OCI-M2 (cell line): ENCODE measurements at regions not wholly inside any gene's neighbourhood (a gene's known extent, or its start where the extent isn't known, plus 50 kb on each side); places are given as distances from the start of the nearest gene placed in this dataset.
"Not testable (repeated sequence)": the region's sequence is repeated elsewhere in the genome, so short reads cannot be mapped to it uniquely, and the experiment has no call there.

Experiments
- DNase-seq: peaks from one replicate; lab custom pipeline; 2025; ENCODE audit not compliant: unreplicated experiment; lab: John Stamatoyannopoulos, UW

DNA sequence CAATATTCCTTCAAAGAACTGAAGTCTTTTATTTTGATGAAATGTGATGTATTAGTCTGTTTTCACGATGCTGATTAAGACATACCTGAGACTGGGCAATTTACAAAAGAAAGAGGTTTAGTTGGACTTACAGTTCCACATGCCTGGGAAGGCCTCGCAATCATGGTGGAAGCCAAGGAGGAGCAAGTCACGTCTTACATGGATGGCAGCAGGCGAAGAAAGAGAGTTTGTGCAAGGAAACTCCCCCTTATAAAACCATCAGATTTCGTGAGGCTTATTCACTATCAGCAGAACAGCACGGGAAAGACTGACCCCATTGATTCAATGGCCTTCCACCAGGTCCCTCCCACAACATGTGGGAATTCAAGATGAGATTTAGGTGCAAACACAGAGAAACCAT lies 750.3 kb upstream of the KCND2 start:
- DNase-seq = no peak

DNA sequence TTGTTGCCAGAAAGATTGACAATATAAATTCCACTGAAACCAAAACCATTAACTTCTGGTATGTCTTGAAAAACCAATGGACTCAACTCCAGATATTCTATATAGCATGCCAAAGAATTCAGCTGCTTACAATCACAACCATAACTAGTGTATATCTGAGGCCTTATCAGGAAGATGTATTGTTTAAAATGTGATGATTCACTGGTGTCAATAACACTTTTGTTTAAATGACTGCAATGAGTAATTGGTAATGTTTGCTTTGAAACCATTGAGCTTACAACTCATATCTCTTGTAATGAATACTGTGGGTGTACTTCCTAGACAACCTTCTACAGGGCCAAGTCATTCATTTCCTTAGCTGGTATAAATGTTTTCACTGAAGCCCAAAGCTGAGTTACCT lies 727.9 kb upstream of the KCND2 start:
- no peak for DNase-seq

DNA sequence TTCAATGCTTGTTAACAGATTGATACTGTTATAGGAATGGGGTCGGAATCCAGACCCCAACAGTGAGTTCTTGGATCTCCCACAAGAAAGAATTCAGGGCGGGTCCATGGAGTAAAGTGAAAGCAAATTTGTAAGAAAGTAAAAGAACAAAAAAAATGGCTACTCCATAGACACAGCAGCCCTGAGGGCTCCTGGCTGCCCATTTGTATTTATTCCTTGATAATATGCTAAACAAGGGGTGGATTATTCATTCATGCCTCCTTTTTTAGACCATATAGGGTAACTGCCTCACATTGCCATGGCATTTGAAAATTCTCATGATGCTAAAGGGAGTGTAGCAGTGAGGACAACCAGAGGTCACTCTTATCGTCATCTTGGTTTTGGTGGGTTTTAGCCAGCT lies 717.2 kb upstream of the KCND2 start:
- no peak for DNase-seq

DNA sequence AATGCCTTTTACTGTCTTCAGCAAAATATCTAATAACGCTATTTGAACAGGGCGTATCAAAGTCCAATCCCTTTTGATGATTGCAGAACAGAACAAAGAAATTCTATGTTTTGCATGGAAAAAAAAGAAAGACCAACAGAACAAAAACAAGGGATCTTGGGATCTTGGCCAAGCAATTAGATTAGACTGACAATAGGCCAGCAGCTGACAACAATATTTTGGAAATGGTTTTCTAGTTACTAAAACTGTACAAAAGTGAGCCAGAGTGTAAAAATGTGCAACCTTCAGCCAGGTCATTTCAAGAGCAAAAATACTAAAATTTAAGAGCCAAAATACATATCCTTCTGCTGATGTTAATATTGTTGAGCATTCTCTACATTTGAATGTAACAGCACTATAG lies 716.5 kb upstream of the KCND2 start:
- no peak for DNase-seq

DNA sequence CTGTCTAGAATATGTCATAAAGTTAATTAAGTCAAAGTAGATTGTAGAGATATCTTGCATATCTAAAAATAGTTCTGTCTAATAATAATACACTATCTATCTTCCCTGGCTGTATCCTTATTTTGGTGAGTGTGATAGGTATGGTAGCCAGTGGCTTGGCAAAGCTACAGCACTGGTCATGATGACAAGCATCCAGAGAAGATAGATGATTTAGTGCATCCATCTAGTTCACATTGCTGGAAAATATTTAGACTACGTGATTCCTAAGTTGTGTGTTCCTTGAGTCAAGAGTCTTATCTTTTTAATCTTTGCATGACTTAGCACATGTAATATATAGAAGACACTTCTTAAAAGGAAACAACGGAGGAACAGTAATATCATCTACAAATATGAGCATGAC lies 711.2 kb upstream of the KCND2 start:
- no peak for DNase-seq

DNA sequence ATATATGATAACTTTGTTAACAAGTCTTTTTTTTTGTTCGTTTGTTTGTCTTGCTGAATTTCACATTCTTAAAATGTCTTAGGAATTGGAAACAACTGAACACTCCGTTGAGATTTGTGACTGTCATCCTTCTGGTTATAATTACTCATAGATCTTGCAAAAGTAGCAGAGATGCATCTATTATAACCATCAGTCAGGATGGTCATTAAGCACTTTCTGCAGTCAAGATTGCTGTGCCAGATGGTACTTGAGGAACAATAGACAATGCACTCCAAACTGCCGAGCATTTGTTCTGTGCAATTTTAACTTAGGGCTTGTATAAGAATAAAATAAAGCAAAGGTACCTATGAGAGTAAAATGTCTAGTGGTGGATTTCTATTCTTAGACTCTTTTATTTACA lies 710.1 kb upstream of the KCND2 start:
- no peak for DNase-seq

DNA sequence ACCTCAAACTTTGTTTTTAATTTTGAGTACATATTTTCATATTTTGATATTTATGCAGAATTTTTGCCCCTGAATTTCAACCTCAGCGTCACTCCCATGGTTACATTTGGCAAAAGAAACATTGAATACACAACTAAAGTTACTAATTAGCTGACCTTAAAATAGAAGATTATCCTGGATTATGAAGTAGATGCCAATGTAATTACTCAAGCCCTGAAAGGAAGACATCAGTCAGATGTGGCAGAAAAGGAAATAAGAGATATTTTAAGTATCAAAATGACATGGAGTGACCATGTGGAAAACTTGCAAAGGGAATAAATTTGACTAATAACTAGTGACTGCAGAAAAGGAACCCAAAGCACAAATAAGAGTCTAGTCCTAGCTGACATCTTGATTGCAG lies 701.3 kb upstream of the KCND2 start:
- DNase-seq = no peak

DNA sequence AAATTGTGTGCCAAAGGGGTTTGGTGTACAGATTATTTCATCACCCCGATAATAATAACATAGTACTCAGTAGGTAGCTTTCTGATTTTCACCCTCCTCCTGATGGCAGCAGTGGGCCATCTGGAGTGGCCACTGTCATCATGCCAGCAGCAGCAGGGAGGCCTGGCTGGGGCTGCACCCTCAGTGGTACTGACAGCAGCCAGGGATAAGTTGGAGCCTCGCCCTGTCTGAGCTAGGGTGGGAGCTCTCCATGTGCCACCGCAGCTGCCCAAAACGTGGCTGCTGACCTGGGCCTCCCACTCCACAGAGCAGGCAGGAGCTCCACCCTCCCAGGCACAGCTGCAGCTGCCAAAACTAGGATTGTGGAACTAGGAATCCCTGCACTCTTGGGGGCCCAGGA lies 700.8 kb upstream of the KCND2 start:
- DNase-seq = no peak

DNA sequence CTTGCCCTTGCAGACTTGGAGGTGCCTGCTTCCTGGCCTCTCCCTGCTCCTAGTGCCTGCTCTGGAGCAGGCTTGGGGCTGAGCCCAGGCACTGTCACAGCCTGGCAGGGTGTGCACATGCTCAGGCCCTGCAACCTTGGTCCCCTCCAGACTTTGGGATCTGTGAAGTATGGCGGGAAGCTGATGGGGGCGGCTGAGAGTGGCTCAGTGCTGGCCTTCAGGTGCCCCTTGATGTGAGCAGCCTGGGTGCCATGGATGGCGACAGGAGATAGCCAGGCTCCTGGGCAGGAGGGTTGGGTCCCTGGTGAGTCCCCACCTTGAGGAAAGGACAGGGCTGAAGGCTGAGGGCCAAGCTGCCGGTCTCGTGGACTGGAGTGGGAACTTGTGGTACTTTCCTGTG lies 700.4 kb upstream of the KCND2 start:
- no peak for DNase-seq

DNA sequence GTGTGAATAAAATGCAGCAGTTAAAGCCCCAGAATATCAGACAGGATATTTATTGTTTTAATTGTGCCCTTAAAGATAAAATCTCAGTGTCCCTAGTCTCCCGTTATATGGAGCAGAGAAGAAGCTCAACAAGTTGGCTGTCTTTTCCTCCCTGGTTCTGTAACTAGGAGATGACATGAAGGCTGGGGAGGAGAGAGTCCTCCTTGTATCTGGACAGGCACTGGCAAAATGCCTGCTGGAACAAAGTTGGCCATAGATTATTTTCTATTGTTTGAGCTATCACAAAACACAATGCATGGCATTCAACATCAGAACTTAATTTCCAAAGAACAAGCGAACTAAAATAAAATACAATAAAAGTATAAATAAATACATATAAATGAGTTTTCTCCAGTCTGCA lies 694.9 kb upstream of the KCND2 start:
- DNase-seq = no peak

DNA sequence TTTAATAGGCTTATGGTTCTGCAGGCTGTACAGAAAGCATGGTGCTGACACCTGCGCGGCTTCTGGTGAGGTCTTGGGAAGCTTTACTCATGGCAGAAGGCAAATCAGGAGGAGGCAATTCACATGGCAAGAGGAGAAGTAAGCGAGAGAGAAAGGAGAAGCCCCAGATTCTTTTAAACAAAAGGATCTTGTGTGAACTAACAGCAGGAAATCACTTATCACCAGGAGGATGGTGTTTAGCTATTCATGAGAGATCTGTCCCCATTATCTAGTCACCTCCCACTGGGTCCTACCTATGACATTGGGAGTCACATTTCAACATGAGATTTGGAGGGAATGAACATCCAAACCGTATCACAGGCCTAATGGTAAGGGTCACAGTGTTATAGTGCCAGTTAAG lies 678.0 kb upstream of the KCND2 start:
- no peak for DNase-seq

DNA sequence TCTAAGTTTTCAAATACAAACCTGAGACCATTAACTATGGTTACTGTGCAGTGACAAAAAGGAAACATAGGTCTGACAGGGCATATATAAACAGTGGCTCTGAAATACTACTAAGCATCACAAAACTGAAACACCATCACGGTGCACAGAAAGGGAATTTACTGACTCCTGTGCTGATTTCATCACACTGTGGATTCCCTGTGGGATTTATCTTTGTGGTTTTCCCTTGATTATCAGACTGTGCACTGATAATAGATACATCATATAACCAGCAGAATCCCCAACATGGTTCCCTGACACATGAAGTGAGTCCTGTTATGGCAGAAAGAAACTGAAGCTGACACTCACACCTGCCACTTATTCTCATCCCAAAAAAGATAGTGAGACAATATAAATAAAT lies 676.3 kb upstream of the KCND2 start:
- no peak for DNase-seq

DNA sequence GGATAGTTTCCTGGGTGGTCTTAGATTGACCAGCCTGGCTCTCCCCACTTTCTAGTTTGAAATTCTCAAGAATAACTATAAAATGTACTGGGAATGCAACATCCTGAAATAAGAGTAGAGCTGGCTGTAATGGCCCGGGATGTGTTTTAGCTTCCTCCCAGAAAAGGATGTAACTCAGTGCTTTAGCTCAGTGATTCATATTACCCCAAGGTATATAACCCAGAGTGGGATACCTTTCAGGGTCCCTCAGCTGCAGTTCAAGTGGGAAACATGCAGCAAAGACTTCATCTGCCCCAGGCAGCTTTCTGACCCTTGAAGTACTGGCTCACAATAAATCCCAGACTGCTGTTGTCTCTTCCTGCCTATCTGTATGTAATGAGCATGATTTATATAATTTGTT lies 666.7 kb upstream of the KCND2 start:
- no peak for DNase-seq

DNA sequence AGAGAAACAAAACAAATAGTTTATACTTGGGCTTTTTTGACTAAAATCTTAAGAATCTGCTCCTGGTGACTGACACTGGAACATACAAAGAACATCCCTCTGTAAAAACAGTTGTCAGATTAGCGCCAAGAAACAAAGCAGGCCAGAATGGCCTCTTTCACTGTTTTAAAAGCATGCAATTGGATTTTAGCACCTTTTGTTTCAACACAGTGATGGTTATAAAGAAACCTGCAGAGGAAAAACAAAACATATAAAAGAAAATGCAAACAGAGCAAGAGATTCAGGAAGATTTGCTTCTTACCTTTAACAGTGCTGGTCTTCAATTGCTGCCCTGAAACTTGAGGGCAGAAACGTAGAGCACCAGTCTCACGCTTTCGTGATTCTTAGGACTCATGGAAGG lies 652.2 kb upstream of the KCND2 start:
- no peak for DNase-seq

DNA sequence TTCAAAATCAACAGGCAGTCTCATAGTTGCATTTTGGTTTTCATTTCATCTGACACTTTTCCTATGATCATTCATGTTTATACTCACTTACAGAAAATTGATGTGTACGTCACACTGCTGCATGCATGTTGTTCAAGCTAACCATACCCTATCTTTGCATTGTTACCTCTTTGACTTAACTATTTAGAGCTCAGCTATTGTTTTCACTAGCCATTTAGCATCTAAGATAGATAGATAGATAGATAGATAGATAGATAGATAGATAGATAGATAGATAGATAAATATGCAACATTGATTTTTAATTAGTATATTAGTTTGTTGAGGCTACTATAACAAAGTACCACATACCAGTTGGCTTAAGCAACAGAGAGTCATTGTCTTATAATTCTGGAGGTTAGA lies 649.5 kb upstream of the KCND2 start:
- no peak for DNase-seq

DNA sequence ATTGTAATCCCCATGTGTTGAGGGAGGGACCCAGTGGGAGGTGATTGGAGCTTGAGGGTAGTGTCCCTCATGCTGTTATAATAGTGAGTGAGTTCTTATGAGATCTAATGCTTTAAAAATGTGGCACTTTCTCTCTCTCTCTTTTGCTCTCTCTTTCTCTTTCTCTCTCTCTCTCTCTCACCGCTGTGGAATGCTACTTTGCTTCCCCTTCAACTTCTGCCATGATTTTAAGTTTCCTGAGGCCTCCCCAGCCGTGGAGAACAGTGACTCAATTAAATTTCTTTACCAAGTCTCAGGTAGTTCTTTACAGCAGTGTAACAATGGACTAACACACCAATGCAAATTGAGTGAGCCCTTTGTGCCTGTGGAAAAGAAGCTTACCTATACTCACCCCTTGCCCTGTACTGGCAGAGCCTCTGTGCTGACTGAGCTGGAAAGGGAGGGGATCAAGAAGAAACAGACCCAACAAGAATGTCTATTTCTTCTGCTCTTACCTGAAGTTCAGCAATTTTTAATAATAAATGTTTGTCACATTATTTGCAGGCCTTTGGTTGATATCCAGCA lies 642.5 kb upstream of the KCND2 start:
- DNase-seq = no peak

DNA sequence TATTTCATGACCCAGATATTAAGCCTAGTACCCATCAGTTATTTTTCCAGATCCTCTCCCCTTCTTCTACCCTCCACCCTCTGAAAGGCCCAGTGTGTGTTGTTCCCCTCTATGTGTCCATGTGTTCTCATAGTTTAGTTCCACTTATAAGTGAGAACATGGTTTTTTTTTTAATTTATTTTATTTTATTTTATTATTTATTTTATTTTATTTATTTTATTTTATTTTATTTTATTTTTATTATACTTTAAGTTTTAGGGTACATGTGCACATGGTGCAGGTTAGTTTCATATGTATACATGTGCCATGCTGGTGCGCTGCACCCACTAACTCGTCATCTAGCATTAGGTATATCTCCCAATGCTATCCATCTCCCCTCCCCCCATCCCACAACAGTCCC lies 639.2 kb upstream of the KCND2 start:
- DNase-seq = not testable (repeated sequence)

DNA sequence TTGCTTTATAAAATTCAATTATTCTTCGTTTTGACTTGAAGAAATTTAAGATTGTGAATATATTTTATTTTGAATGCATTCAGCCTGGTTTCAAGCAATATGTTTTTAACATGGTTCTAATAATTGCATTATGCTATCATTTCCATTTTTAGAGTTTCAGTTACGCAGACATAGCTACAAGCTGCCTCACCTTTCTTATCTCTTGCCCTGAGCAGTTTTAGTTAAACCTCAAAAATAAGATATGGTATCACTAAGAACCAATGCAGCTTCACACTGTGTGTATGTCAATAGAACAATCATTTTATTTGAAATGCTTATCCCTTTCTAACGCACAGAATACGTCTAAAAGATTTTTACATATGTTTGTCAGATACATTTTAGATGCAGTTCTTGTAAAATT lies 632.6 kb upstream of the KCND2 start:
- DNase-seq = no peak

DNA sequence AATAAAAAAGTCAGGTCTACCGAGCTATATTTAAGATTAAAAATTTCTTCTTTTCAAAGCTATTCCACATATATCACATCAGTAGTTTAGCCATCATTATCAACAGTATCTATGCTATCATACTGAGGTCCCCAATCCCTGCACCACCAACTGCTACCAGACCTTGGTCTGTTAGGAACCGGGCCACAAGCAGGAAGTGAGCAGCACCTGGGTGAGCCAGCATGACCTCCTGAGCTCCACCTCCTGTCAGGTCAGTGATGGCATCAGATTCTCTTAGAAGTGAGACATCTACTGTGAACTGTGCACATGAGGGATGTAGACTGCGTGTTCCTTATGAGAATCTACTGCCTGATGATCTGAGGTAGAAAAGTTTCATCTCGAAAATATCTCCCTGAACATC lies 632.1 kb upstream of the KCND2 start:
- DNase-seq = no peak

DNA sequence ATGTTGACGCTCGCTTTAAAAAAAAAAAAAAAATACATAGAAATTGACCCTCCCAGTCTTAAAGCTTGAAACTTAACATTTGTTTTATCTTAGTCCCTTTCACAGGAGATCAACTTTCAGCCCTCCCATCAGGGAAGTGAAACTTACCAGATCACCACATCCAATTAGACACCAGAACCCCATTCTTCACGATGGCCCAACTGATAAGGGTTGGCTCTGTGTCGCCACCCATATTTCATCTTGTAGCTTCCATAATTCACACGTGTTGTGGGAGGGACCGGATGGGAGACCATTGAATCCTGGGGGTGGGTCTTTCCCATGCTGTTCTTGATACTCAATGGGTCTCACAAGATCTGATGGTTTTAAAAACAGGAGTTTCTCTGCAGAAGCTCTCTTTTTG lies 629.4 kb upstream of the KCND2 start:
- DNase-seq = no peak

DNA sequence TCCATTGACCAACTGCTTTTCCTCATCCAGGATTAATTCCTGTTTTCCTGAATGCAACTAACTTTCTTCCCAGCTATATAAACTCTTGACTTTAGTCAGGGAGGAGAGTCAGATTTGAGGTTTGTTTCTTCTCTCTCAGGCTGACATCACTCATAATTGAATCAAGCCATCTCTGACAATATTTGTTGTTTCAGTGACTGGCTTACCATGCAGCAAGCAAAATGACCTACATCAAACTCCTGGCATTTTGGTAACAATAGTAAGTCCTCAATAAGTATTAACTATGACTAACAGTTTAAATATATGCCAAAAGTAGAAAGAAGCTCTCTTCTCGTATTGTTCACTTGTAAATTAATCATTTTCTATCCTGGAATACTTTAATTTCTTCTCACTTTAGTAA lies 625.7 kb upstream of the KCND2 start:
- DNase-seq = no peak

DNA sequence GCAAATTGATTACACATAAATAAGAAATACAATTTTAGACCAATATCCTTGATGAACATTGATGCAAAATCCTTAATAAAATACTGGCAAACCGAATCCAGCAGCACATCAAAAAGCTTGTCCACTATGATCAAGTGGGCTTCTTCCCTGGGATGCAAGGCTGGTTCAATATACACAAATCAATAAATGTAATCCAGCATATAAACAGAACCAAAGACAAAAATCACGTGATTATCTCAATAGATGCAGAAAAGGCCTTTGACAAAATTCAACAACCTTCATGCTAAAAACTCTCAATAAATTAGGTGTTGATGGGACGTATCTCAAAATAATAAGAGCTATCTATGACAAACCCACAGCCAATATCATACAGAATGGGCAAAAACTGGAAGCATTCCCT lies 624.2 kb upstream of the KCND2 start:
- not testable (repeated sequence) for DNase-seq

DNA sequence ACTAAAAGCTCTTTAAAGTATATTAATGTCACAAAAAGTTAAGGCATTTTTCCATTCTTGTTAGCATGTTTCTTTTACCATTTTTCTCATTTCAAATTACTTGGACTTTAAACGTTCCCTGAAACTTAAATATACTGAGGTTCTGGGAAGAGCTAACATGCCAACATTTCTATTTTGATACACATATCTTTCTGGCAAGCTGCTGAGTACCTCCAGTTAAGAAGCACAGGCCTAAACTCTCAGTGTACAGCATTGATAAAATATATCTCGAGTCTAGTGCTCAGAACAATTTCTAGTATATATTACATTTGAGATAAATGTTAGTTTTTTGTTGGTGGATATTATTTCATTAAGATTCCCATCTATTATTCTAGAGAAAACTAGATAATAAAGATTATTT lies 612.9 kb upstream of the KCND2 start:
- no peak for DNase-seq

DNA sequence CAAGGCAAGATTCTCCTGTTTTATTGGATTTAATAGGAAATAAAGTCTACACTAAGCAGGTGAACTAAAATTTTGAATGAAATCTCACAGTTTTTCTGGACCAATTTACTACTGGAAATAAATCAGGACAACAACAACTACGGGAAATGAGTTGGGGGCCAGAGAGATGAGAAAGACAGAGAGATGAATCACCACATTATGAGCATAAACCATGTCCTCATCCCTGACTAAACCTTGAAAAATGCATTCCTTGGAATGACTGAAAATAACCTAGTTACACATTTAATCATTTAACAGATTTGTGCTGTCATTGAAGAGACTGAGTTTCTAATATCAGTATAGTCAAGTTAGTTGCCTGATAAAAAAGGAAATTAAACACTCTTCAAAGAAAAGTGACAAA lies 608.4 kb upstream of the KCND2 start:
- DNase-seq = no peak
